ENCODE measurements at regions not wholly inside any gene's neighbourhood (a gene's known extent, or its start where the extent isn't known, plus 50 kb on each side); places are given as distances from the start of the nearest gene placed in this dataset.

- Histone ChIP-seq H2AFZ (ENCODE audit: low read depth, low read length) (no peak overlapping the region), H3K79me2 (replicated peaks; ENCODE audit: insufficient read depth, low read length) (no peaks in the 10 kb centered on the region), H3K4me3 (ENCODE audit: low read length) (no peak overlapping the region), H3K4me2 (ENCODE audit: low read length) (no peak overlapping the region), H3K36me3 (ENCODE audit: insufficient read depth, low read length) (no peaks in the 10 kb centered on the region), H4K20me1 (ENCODE audit: insufficient read depth) (no peaks in the 10 kb centered on the region), H3F3A (ENCODE audit: insufficient read depth, low read length, poor library complexity, severe bottlenecking) (no peaks in the 10 kb centered on the region), H3K27me3 (ENCODE audit: insufficient read depth, low read depth, low read length) (no peaks in the 10 kb centered on the region), H3K9me2 (ENCODE audit: insufficient read depth, low read length) (no peaks in the 10 kb centered on the region), H3K9me3 (ENCODE audit: low read length) (no peaks in the 10 kb centered on the region), H3K9ac (ENCODE audit: low read length) (no peak overlapping the region), H3K27ac (ENCODE audit: low read length) (no peak overlapping the region)
- TF ChIP-seq CTCF (IDR thresholded peaks at IDR 0.05; ENCODE audit: poor library complexity, severe bottlenecking) (no peak), RAD21 (conservative IDR thresholded peaks at IDR 0.05) (no peak), REST (IDR thresholded peaks at IDR 0.05; ENCODE audit: borderline replicate concordance) (no peak), TAF1 (IDR thresholded peaks at IDR 0.05; ENCODE audit: low read depth) (no peak)
These were observed 114.0 kb upstream of the PDZRN3 start for GRCh38 chr3:73738711-73739110.

DNA sequence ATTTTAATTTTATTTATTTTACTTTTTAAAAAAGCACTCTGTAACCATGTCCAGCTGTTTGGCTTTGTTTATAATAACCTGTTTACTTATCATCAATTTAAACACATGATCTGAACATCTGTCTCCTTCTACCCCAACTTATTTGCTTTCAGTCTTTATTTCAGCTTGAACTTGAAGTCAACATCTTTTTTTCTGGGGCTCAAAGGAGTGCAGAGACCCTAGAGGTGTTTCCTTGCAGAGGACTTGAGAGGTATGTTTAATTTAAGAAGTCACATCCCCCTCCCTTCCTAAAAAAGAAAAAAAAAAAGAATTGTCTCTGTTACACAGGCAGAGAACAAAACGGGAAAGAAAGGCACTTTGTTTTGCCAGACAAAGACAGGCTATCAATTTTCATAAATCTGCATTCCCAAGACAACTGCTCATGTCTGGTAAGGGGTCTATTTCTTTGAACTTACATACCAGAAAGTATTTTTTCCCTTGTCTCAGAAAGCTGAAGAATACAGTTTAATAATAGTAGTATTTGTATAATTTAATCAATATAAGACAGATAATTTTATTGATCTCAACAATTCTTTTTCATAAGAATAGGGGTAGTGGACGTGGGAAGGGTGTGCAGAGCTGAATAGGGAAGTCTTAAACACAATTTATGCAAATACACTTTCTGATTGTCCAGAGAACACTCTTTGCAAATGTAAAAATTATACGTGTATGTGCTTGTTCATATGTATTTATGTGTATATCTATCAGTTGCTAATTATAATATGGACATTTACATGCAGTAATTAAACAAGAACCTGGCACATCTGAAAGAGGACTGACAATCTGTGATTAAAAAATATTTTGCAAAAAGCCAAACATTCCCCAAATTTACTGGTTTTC lies 109.7 kb upstream of the PDZRN3 start:
- no peak overlapping the region for H3K4me3 ChIP-seq (ENCODE audit: low read length)
- TF ChIP-seq EP300 (conservative IDR thresholded peaks at IDR 0.05; ENCODE audit: poor library complexity, severe bottlenecking) = no peak
- TF ChIP-seq REST (IDR thresholded peaks at IDR 0.05; ENCODE audit: borderline replicate concordance) = no peak
- no peak for TF ChIP-seq EZH2 (IDR thresholded peaks at IDR 0.05; ENCODE audit: borderline replicate concordance, insufficient read depth, low read length, poor library complexity, severe bottlenecking)
- no peak for TF ChIP-seq MXI1 (conservative IDR thresholded peaks at IDR 0.05; ENCODE audit: poor library complexity, severe bottlenecking)
- TF ChIP-seq TAF1 (IDR thresholded peaks at IDR 0.05; ENCODE audit: low read depth) = no peak
- TF ChIP-seq CTCF (IDR thresholded peaks at IDR 0.05; ENCODE audit: poor library complexity, severe bottlenecking) = no peak
- TF ChIP-seq SMC3 (conservative IDR thresholded peaks at IDR 0.05; ENCODE audit: poor library complexity) = no peak
- no peak for TF ChIP-seq POLR2AphosphoS5 (IDR thresholded peaks at IDR 0.05)
- TF ChIP-seq RAD21 (conservative IDR thresholded peaks at IDR 0.05) = no peak
- no peaks in the 10 kb centered on the region for H3K36me3 ChIP-seq (ENCODE audit: insufficient read depth, low read length)
- H3F3A ChIP-seq (ENCODE audit: insufficient read depth, low read length, poor library complexity, severe bottlenecking) = no peaks in the 10 kb centered on the region
- H3K9me2 ChIP-seq (ENCODE audit: insufficient read depth, low read length) = no peaks in the 10 kb centered on the region
- no peak overlapping the region for H3K27ac ChIP-seq (ENCODE audit: low read length)
- H2AFZ ChIP-seq (ENCODE audit: low read depth, low read length) = no peak overlapping the region
- no peak overlapping the region for H3K4me2 ChIP-seq (ENCODE audit: low read length)
- H4K20me1 ChIP-seq (ENCODE audit: insufficient read depth) = no peaks in the 10 kb centered on the region
- H3K9me3 ChIP-seq (ENCODE audit: low read length) = no peaks in the 10 kb centered on the region
- no peaks in the 10 kb centered on the region for H3K27me3 ChIP-seq (ENCODE audit: insufficient read depth, low read depth, low read length)
- no peak overlapping the region for H3K9ac ChIP-seq (ENCODE audit: low read length)
- no peaks in the 10 kb centered on the region for H3K79me2 ChIP-seq (replicated peaks; ENCODE audit: insufficient read depth, low read length)
